LNCaP clone FGC (cell line): ENCODE measurements at regions not wholly inside any gene's neighbourhood (a gene's known extent, or its start where the extent isn't known, plus 50 kb on each side); places are given as distances from the start of the nearest gene placed in this dataset.

Experiments used
- DNase-seq: peaks from one replicate; pipeline ENCODE4 v3.0.0-alpha.2; 2011; ENCODE audit warnings: low read depth
- H3K4me3 ChIP-seq: 2 replicates; pipeline ENCODE4 v1.5.1; 2011; ENCODE audit warnings: mild to moderate bottlenecking, low read depth, low read length, control low read depth
- TF ChIP-seq, protein P1 (sequence below): IDR thresholded peaks from 2 replicates; pipeline ENCODE4 v1.5.1; 2012; ENCODE audit warnings: mild to moderate bottlenecking; ENCODE audit not compliant: control insufficient read depth, insufficient read depth; ENCODE audit errors: extremely low read depth

DNA sequence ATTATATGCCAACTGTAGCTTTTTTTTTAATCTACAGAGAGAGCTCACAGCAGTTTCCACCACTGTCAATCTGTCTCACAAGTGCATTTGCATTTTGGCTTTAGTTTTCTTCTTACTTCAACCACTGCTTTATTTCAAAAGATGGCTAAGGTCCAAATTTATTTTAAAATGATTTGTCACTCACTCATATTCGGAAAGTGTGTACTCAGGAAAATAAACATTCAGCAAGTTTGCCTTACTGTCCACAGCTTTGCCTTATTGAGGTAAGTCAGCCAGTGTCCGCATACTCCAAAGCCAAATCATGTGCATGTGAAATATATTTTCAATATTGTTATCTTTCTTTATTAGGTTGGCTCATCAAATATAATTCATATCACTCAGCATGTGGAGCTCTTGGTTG lies 240.7 kb upstream of the ARHGEF26 start:
- TF ChIP-seq, protein P1, sequence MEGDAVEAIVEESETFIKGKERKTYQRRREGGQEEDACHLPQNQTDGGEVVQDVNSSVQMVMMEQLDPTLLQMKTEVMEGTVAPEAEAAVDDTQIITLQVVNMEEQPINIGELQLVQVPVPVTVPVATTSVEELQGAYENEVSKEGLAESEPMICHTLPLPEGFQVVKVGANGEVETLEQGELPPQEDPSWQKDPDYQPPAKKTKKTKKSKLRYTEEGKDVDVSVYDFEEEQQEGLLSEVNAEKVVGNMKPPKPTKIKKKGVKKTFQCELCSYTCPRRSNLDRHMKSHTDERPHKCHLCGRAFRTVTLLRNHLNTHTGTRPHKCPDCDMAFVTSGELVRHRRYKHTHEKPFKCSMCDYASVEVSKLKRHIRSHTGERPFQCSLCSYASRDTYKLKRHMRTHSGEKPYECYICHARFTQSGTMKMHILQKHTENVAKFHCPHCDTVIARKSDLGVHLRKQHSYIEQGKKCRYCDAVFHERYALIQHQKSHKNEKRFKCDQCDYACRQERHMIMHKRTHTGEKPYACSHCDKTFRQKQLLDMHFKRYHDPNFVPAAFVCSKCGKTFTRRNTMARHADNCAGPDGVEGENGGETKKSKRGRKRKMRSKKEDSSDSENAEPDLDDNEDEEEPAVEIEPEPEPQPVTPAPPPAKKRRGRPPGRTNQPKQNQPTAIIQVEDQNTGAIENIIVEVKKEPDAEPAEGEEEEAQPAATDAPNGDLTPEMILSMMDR: no peak
- DNase-seq: no peak
- H3K4me3 ChIP-seq: no peak overlapping the region

DNA sequence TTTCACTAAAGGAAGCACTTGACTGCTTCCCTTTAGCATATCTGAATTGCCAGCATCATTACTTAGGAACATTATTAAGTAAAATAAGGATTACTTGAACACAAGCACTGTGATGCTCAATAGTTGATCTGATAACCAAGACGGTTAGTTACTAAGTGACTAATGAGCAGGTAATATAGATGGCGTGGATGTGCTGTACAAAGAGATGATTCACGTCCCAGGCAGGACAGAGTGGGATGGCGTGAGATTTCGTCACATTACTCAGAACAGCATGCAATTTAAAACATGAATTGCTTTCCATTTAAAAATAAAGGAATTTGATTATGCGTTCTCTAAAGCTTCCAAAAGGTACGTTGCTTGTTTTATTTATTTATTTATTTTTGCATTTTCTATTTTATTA lies 240.0 kb upstream of the ARHGEF26 start:
- H3K4me3 ChIP-seq: no peak overlapping the region
- DNase-seq: no peak
- TF ChIP-seq, protein P1: no peak

DNA sequence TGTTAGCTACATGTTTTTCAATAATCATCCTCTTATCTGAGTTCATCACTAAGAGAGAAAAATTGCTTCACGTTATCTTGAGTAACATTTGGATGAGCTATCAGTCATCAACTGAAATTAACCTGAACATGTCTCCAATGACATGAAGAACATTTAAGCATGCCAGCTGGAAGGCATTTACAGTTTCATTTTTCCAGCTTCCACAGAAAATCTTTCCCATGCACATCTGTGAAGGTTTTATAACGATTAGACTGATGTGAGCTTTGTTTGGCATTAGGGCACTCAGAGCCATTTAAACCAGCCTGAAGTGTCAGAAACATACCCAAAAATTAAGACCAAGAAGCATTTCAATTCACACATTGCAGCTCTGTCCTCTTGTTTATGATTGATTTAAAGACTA lies 235.8 kb upstream of the ARHGEF26 start:
- no peak for DNase-seq
- TF ChIP-seq, protein P1: no peak
- H3K4me3 ChIP-seq: no peak overlapping the region

DNA sequence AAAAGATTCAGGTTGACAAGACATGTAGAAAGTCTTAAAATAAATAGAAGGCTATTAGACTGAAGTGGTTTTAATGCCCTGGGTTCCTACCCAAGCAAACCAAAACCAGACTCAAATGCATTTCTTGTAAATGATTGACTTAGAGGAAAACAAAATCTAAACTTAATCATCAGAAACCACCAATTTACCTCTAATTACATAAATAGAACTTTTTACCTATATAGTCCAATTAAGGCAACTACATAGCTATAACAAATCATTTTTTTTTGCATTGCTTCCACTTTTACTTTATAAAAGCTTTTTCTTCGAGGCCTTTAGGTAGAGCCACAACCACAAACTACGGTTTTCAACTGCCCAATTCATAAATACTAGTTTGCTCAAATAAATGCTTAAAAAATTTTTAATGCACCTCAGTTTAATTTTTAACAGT lies 231.3 kb upstream of the ARHGEF26 start:
- TF ChIP-seq, protein P1: no peak
- H3K4me3 ChIP-seq: no peak overlapping the region
- no peak for DNase-seq

DNA sequence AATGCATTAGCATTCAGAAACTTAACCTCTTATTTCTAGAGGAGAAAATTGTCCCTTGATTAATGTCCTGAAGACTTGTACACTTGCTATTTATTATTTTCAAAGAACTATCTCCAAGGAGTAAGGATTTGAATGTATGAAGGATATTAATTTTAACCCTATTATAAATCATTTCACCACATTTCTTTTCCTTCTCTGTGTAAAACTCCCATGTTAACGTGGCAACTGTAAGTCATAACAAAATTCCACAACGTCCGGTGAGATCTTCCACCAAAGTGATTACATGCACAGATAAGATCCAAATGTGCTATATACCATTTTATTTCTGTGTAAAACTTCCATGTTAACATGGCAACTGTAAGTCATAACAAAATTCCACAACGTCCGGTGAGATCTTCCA lies 229.1 kb upstream of the ARHGEF26 start:
- TF ChIP-seq, protein P1: no peak
- no peak for DNase-seq

DNA sequence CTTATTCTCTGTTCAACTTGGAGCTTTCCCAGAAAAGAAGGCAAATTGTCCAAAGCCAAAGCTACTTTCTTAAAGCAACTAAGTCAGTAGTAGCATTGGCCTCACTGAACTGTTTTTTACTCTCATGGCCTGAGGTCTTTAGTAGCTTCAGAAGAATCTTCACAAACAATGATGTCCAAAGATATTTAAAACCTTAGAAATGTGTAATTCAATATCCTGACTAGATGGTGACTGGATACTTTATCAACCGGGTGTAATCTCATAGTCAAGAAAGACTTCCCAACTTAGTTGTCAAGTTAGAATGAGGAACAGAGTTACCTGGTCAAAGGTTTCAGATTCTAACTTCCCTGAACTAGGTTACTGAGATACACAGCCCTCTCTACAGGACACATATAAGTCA lies 226.3 kb upstream of the ARHGEF26 start:
- H3K4me3 ChIP-seq: no peak overlapping the region
- no peak for DNase-seq
- TF ChIP-seq, protein P1: no peak

More for the DNA sequence above, 229.1 kb upstream of the ARHGEF26 start:
- H3K4me3 ChIP-seq: no peak overlapping the region

DNA sequence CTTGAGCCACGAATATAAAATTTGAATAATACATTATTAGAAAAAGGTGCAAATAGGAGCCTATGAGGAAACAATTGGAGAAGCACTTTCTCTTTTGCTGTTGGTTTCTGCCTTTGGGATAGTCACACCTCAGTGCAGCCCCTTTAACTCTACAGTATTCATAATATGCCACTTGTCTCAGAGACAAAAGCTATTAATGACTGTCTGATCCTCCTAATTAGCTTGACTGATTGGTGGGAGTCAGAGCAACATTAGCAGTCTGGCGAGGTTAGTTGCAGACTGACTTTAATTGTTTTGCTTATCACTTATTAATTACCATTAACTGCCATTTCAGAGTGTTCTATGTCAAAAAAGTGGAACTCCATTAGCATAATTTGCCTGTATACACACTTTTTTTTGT lies 225.0 kb upstream of the ARHGEF26 start:
- no peak overlapping the region for H3K4me3 ChIP-seq
- TF ChIP-seq, protein P1: no peak
- DNase-seq: no peak
